ENCODE measurements at regions not wholly inside any gene's neighbourhood (a gene's known extent, or its start where the extent isn't known, plus 50 kb on each side); places are given as distances from the start of the nearest gene placed in this dataset.

DNA sequence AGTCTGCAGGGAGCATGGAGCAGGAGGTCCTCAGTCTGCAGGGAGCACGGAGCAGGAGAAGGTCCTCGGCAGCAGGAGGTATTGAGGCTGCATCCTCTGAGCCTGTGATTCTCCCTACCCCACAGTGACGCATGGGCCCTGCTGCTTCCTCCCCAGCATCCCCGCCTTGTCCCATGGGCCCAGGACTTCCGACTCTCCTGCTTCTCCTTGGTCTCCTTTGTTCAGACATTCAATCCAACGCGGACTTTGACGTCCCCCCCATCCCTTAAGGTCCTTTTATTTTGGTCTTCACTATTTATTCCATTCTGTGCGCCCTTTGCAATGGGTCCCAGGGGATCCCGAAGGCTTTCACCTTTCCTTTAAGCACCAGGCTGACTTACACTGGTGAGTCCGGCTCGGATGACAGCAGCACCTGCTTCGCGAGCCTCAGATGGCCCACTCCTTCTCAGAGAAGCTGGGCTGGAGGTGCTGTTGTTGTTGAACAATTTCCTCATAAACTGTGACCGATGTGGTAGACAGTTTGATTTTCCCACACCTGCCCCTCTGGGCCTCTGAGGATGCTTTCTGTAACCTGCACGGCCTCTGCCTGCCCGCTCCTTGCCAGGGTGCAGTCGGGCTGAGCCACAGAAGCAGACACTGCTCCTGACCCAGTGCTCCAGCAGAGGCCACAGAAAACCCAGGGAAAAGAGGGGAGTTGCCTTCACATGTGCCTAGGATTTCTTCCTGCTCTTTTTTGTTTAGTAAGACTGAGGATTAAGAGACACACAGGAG is 407.2 kb upstream of the SHH start:
- Histone ChIP-seq H3K36me3 (ENCODE audit: insufficient read depth, low read length) (no peaks in the 10 kb centered on the region), H3K27me3 (ENCODE audit: insufficient read depth, low read length) (no peaks in the 10 kb centered on the region), H2AFZ (ENCODE audit: low read depth, low read length) (no peak overlapping the region), H3K9ac (ENCODE audit: low read length) (no peak overlapping the region), H3K4me2 (ENCODE audit: low read length) (no peak overlapping the region), H4K20me1 (ENCODE audit: insufficient read depth, low read length) (no peaks in the 10 kb centered on the region), H3K4me3 (ENCODE audit: insufficient read depth, low read depth, low read length) (no peak overlapping the region), H3K27ac (ENCODE audit: low read depth, low read length) (no peak overlapping the region), H3K9me3 (ENCODE audit: insufficient read depth, low read depth, low read length) (no peaks in the 10 kb centered on the region), H3K4me1 (ENCODE audit: insufficient read depth, low read length) (no peaks in the 10 kb centered on the region), H3K79me2 (ENCODE audit: insufficient read depth, low read length) (no peaks in the 10 kb centered on the region)
- Mint-ChIP-seq H3K4me1 (ENCODE audit: low read depth, unreplicated experiment) (no peaks in the 10 kb centered on the region), H3K4me3 (ENCODE audit: unreplicated experiment) (no peak overlapping the region), H3K27me3 (ENCODE audit: low read depth, unreplicated experiment) (peaks cover 48% of the 10 kb centered on the region), H3K9me3 (ENCODE audit: unreplicated experiment) (no peaks in the 10 kb centered on the region), H3K36me3 (ENCODE audit: low read depth, unreplicated experiment) (no peaks in the 10 kb centered on the region), H3K27ac (ENCODE audit: unreplicated experiment) (no peak overlapping the region)
- no peak for TF ChIP-seq EZH2 (IDR thresholded peaks at IDR 0.05; ENCODE audit: insufficient read depth, low read length)
- TF ChIP-seq, protein P1, sequence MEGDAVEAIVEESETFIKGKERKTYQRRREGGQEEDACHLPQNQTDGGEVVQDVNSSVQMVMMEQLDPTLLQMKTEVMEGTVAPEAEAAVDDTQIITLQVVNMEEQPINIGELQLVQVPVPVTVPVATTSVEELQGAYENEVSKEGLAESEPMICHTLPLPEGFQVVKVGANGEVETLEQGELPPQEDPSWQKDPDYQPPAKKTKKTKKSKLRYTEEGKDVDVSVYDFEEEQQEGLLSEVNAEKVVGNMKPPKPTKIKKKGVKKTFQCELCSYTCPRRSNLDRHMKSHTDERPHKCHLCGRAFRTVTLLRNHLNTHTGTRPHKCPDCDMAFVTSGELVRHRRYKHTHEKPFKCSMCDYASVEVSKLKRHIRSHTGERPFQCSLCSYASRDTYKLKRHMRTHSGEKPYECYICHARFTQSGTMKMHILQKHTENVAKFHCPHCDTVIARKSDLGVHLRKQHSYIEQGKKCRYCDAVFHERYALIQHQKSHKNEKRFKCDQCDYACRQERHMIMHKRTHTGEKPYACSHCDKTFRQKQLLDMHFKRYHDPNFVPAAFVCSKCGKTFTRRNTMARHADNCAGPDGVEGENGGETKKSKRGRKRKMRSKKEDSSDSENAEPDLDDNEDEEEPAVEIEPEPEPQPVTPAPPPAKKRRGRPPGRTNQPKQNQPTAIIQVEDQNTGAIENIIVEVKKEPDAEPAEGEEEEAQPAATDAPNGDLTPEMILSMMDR (IDR thresholded peaks at IDR 0.05; ENCODE audit: insufficient read depth, low read depth, low read length) = no peak
- FAIRE-seq = no peak
- no peak for DNase-seq (ENCODE audit: low read depth)

DNA sequence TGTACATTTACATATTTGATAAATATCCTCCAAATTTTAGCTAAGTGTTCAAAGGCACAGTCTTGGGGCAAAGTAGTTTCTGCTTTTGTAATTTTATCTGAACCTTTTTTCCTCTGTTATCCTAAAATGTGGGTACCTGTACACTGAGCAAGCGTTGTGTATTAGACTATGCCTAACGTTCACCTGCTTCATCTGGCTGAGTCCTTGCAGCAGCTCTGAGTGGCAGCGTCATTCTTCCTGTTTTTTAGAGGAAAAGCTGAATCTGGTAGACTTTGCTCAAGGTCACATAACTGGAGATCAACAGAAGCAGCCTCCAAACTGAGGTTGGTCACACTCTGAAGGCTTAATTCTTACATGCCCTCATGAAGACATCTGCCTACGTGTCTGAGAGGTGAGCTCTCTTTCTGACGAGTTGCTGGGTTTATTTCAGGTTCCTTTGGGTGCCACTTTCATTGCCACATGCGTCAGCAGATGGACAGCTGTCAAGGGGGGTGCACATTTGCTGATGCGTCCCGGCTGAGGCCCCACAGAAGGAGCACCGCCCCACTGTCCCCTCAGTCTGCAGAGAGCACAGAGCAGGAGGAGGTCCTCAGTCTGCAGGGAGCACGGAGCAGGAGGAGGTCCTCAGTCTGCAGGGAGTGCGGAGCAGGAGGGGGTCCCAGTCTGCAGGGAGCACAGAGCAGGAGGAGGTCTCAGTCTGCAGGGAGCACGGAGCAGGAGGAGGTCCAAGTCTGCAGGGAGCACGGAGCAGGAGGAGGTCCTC is 406.5 kb upstream of the SHH start:
- TF ChIP-seq, protein P1 (IDR thresholded peaks at IDR 0.05; ENCODE audit: insufficient read depth, low read depth, low read length) = no peak
- no peak for TF ChIP-seq EZH2 (IDR thresholded peaks at IDR 0.05; ENCODE audit: insufficient read depth, low read length)
- FAIRE-seq = no peak
- no peak overlapping the region for H3K4me3 Mint-ChIP-seq (ENCODE audit: unreplicated experiment)
- H2AFZ ChIP-seq (ENCODE audit: low read depth, low read length) = no peak overlapping the region
- no peak overlapping the region for H3K9ac ChIP-seq (ENCODE audit: low read length)
- H3K36me3 Mint-ChIP-seq (ENCODE audit: low read depth, unreplicated experiment) = peaks cover 2% of the 10 kb centered on the region
- H3K27me3 ChIP-seq (ENCODE audit: insufficient read depth, low read length) = no peaks in the 10 kb centered on the region
- no peak for DNase-seq (ENCODE audit: low read depth)
- H3K27ac Mint-ChIP-seq (ENCODE audit: unreplicated experiment) = no peak overlapping the region
- no peaks in the 10 kb centered on the region for H4K20me1 ChIP-seq (ENCODE audit: insufficient read depth, low read length)
- H3K9me3 ChIP-seq (ENCODE audit: insufficient read depth, low read depth, low read length) = no peaks in the 10 kb centered on the region
- no peaks in the 10 kb centered on the region for H3K4me1 ChIP-seq (ENCODE audit: insufficient read depth, low read length)
- H3K4me1 Mint-ChIP-seq (ENCODE audit: low read depth, unreplicated experiment) = no peaks in the 10 kb centered on the region
- H3K27me3 Mint-ChIP-seq (ENCODE audit: low read depth, unreplicated experiment) = peaks cover 54% of the 10 kb centered on the region
- no peaks in the 10 kb centered on the region for H3K36me3 ChIP-seq (ENCODE audit: insufficient read depth, low read length)
- H3K4me2 ChIP-seq (ENCODE audit: low read length) = no peak overlapping the region
- H3K4me3 ChIP-seq (ENCODE audit: insufficient read depth, low read depth, low read length) = no peak overlapping the region
- H3K79me2 ChIP-seq (ENCODE audit: insufficient read depth, low read length) = no peaks in the 10 kb centered on the region
- no peaks in the 10 kb centered on the region for H3K9me3 Mint-ChIP-seq (ENCODE audit: unreplicated experiment)
- H3K27ac ChIP-seq (ENCODE audit: low read depth, low read length) = no peak overlapping the region
